ENCODE measurements at regions not wholly inside any gene's neighbourhood (a gene's known extent, or its start where the extent isn't known, plus 50 kb on each side); places are given as distances from the start of the nearest gene placed in this dataset.

DNA sequence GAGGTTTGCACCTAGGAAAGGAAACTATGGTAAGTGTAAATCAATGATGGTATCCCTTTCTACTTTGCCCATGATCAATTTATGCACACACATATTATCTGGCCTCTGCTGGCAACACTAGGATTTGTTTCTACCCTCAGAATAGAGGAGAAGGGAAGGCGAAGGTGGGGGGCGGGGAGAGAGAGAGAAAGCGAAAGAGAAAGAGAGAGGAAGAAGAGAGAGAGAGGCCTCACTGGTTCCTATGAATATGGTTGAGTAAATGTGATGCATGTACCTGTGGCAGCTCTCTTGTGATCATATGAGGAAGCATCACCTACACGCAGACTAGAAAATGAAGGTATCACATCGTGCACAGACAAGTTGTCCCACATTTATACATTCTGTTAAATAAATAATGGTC, 882.0 kb upstream of the SLITRK6 start:
- TF ChIP-seq REST (IDR thresholded peaks at IDR 0.05; ENCODE audit: insufficient read depth in 1 of 2, low read depth in 2 of 2, low read length in 2 of 2) (no peak), POLR2AphosphoS5 (IDR thresholded peaks at IDR 0.05; ENCODE audit: low read depth, low read length) (no peak), TAF1 (IDR thresholded peaks at IDR 0.05; ENCODE audit: borderline replicate concordance, insufficient read depth, low read length) (no peak)
